A673 (cell line): ENCODE measurements at regions not wholly inside any gene's neighbourhood (a gene's known extent, or its start where the extent isn't known, plus 50 kb on each side); places are given as distances from the start of the nearest gene placed in this dataset.

ENCODE experiments used
- BruUV-seq: library from RNA; stranded (reverse); fragments of 400-500 nt; replicated peaks from 2 replicates; lab custom pipeline; 2021; lab: Mats Ljungman, UMichigan
- CTCF ChIA-PET: fragments of 300-600 bp; sonication (Branson Sonifier 250); formaldehyde crosslinking; loops from one replicate; lab custom pipeline; 2022; ENCODE audit warnings: antibody characterized with exemption; lab: Charles Lee
- POLR2A ChIA-PET: fragments of 300-600 bp; sonication (Branson Sonifier 250); formaldehyde crosslinking; loops from one replicate; lab custom pipeline; 2022; ENCODE audit warnings: antibody characterized with exemption; ENCODE audit not compliant: low non-redundant PET; lab: Charles Lee
- DNase-seq: peaks from one replicate; pipeline ENCODE4 v3.0.0-alpha.2; 2015; ENCODE audit warnings: low spot score
- H3K27ac ChIP-seq: fragments of 200-600 bp; sonication (generic); 2 replicates; pipeline ENCODE4 v1.5.1; 2016; ENCODE audit warnings: mixed run types, low read depth, mild to moderate bottlenecking, mixed read lengths, antibody characterized with exemption, low read length; ENCODE audit not compliant: poor library complexity, severe bottlenecking
- H3K27me3 ChIP-seq: fragments of 200-600 bp; sonication (generic); replicated peaks from 2 replicates; pipeline ENCODE4 v1.6.1; 2017; ENCODE audit warnings: mixed run types, low read depth, mild to moderate bottlenecking, mixed read lengths, antibody characterized with exemption, low read length; ENCODE audit not compliant: insufficient read depth, poor library complexity
- H3K36me3 ChIP-seq: fragments of 200-600 bp; sonication (generic); 2 replicates; pipeline ENCODE4 v1.6.1; 2016; ENCODE audit warnings: mixed run types, mild to moderate bottlenecking, mixed read lengths, antibody characterized with exemption, low read length; ENCODE audit not compliant: insufficient read depth, poor library complexity, severe bottlenecking
- H3K4me1 ChIP-seq: fragments of 200-600 bp; sonication (generic); 2 replicates; pipeline ENCODE4 v1.6.1; 2017; ENCODE audit warnings: mixed run types, mild to moderate bottlenecking, mixed read lengths, antibody characterized with exemption, low read length; ENCODE audit not compliant: insufficient read depth, poor library complexity, severe bottlenecking
- H3K4me3 ChIP-seq: fragments of 200-600 bp; sonication (generic); 2 replicates; pipeline ENCODE4 v1.5.1; 2016; ENCODE audit warnings: low read depth, mixed run types, mild to moderate bottlenecking, mixed read lengths, low read length; ENCODE audit not compliant: poor library complexity, severe bottlenecking
- H3K9me3 ChIP-seq: fragments of 200-600 bp; sonication (generic); 2 replicates; pipeline ENCODE4 v1.6.1; 2016; ENCODE audit warnings: mixed run types, low read depth, mild to moderate bottlenecking, mixed read lengths, antibody characterized with exemption, low read length; ENCODE audit not compliant: poor library complexity, severe bottlenecking
- CTCF ChIP-seq: fragments of 300-800, 200-600 bp; sonication (generic); conservative IDR thresholded peaks from 2 replicates; pipeline ENCODE4 v1.5.1; 2017; ENCODE audit warnings: low read depth, mild to moderate bottlenecking, antibody characterized with exemption, low read length, moderate library complexity, mixed read lengths
- EZH2 ChIP-seq: fragments of 200-600 bp; sonication (generic); IDR thresholded peaks from 2 replicates; pipeline ENCODE4 v1.6.1; 2017; ENCODE audit warnings: borderline replicate concordance, low read depth, mild to moderate bottlenecking, mixed read lengths, antibody characterized with exemption, low read length; ENCODE audit not compliant: poor library complexity, severe bottlenecking
- intact Hi-C: fragments of 100-400 bp; cut with micrococcal nuclease; formaldehyde crosslinking; loops from one replicate; pipeline ENCODE4 v1.10.0; 2022; ENCODE audit not compliant: unreplicated experiment

DNA sequence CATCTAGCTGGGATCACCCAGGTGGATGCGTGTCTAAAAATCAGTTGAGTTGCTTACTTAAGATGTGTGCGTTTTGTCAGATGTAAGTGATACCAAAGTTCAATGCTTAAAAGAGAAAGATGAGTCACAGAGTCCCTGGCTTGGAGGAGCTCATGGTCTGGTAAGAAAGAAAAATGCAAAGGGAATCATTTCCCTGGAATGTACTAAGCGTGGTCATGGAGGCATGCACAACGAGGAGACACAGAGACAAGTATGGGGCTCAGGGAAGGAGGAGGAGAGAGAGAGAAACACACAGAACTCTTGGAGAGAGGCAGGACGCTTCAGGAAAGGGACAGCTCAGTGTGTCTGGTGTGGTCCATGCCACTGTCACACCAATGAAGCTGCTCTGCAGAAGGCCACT is 186.9 kb upstream of the GMDS start:
- no peak overlapping the region for H3K4me3 ChIP-seq

GRCh38 chr6:2430612-2431011 is 185.2 kb upstream of the GMDS start:
- DNase-seq = no peak
- BruUV-seq = no TSS peak
- H3K4me3 ChIP-seq = no peak overlapping the region
- intact Hi-C loops = no loop called here
- no peak for TF ChIP-seq CTCF
- TF ChIP-seq EZH2 = no peak
- ChIA-PET CTCF (no interaction called here), POLR2A (no interaction called here)
- no peaks in the 10 kb centered on the region for H3K36me3 ChIP-seq
- no peaks in the 10 kb centered on the region for H3K4me1 ChIP-seq
- H3K27ac ChIP-seq = no peak overlapping the region
- no peaks in the 10 kb centered on the region for H3K9me3 ChIP-seq
- H3K27me3 ChIP-seq = no peaks in the 10 kb centered on the region

More for the DNA sequence above, 186.9 kb upstream of the GMDS start:
- no peaks in the 10 kb centered on the region for H3K4me1 ChIP-seq
- intact Hi-C loops = no loop called here
- H3K9me3 ChIP-seq = no peaks in the 10 kb centered on the region
- BruUV-seq = no TSS peak
- H3K27me3 ChIP-seq = no peaks in the 10 kb centered on the region
- no peak overlapping the region for H3K27ac ChIP-seq
- ChIA-PET POLR2A (no interaction called here), CTCF (no interaction called here)
- DNase-seq = no peak
- no peaks in the 10 kb centered on the region for H3K36me3 ChIP-seq
- TF ChIP-seq EZH2 (no peak), CTCF (no peak)

- no peak for TF ChIP-seq EZH2
- TF ChIP-seq CTCF = no peak
- H3K4me1 ChIP-seq = no peaks in the 10 kb centered on the region
- ChIA-PET POLR2A (no interaction called here), CTCF (no interaction called here)
- no peak for DNase-seq
- BruUV-seq = no TSS peak
- H3K4me3 ChIP-seq = no peak overlapping the region
- H3K27ac ChIP-seq = no peak overlapping the region
- H3K36me3 ChIP-seq = no peaks in the 10 kb centered on the region
- no peaks in the 10 kb centered on the region for H3K27me3 ChIP-seq
- no peaks in the 10 kb centered on the region for H3K9me3 ChIP-seq
- intact Hi-C loops = no loop called here
Observed at GRCh38 chr6:2429460-2429859, 184.1 kb upstream of the GMDS start.
